Bronchial epithelial cell (primary cell): ENCODE measurements at regions not wholly inside any gene's neighbourhood (a gene's known extent, or its start where the extent isn't known, plus 50 kb on each side); places are given as distances from the start of the nearest gene placed in this dataset.
A peak's percentile ranks its signal among the peaks of the same experiment; 100 is the strongest.

Experiments
- DNase-seq: peaks from one replicate; pipeline ENCODE4 v3.0.0-alpha.2; 2010; ENCODE audit warnings: low read depth
- FAIRE-seq: peaks from 2 replicates; lab custom pipeline; 2011; peaks lifted over from hg19 to GRCh38; lab: Jason Lieb, UNC
- H3K27me3 ChIP-seq: 2 replicates; pipeline ENCODE4 v1.5.1; 2011; ENCODE audit warnings: low read length; ENCODE audit not compliant: control insufficient read depth, insufficient read depth
- H3K36me3 ChIP-seq: 2 replicates; pipeline ENCODE4 v1.5.1; 2011; ENCODE audit warnings: low read length; ENCODE audit not compliant: control insufficient read depth, insufficient read depth
- H3K4me3 ChIP-seq: 2 replicates; pipeline ENCODE4 v1.5.1; 2011; ENCODE audit warnings: mild to moderate bottlenecking, low read depth, low read length, control low read depth
- CTCF ChIP-seq: IDR thresholded peaks from 2 replicates; pipeline ENCODE4 v1.5.1; 2011; ENCODE audit warnings: mild to moderate bottlenecking, moderate library complexity, low read length, control low read depth, inconsistent platforms; ENCODE audit not compliant: insufficient read depth, severe bottlenecking

GRCh38 chr21:35236090-35236489, 187.0 kb upstream of the RUNX1 start:
- Histone ChIP-seq H3K27me3 (no peaks in the 10 kb centered on the region), H3K36me3 (no peaks in the 10 kb centered on the region), H3K4me3 (no peak overlapping the region)
- FAIRE-seq (no peak), DNase-seq (no peak)
- TF ChIP-seq CTCF, result no peak

DNA sequence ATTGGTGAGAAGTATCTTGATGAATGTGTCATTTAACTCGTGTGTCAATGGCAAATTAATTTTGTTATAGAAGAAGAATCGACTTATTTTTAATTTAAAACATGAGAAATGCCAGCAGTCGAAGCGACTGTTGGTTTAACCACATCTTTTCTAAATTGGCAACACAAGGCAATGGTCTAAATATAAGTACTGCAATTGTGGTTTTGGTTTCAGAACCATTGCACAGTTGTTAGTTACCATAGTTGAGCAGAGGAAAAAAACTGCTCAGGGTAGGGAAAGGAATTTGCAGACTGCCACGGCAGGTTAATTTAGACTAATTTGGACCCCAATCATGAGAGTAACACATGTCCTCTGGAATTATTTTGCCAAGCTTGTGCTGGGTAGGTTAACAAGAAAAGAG, 185.6 kb upstream of the RUNX1 start:
- Histone ChIP-seq H3K36me3 (no peaks in the 10 kb centered on the region), H3K4me3 (no peak overlapping the region), H3K27me3 (no peaks in the 10 kb centered on the region)
- no peak for TF ChIP-seq CTCF
- FAIRE-seq, result no peak
- no peak for DNase-seq

DNA sequence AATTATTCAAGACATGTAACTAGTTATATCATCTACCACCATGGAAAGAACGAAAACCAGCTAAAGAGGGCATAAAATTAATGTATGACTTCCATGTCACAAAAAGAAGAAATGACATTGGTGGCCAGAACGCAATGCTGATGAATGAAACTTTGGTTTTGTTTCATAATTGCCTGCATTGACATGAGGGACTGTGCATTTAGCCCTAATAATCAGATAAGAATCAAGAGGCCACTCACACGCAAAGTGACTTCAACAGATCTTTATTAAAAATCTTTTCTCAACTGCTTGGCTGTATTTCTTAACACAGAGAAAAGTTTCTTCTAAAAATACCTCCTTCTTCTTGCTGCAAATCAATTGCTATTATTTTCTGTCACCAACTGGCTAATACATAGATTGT, 184.7 kb upstream of the RUNX1 start:
- Histone ChIP-seq H3K36me3 (no peaks in the 10 kb centered on the region), H3K4me3 (no peak overlapping the region), H3K27me3 (no peaks in the 10 kb centered on the region)
- DNase-seq (no peak), FAIRE-seq (no peak)
- TF ChIP-seq CTCF, result no peak

DNA sequence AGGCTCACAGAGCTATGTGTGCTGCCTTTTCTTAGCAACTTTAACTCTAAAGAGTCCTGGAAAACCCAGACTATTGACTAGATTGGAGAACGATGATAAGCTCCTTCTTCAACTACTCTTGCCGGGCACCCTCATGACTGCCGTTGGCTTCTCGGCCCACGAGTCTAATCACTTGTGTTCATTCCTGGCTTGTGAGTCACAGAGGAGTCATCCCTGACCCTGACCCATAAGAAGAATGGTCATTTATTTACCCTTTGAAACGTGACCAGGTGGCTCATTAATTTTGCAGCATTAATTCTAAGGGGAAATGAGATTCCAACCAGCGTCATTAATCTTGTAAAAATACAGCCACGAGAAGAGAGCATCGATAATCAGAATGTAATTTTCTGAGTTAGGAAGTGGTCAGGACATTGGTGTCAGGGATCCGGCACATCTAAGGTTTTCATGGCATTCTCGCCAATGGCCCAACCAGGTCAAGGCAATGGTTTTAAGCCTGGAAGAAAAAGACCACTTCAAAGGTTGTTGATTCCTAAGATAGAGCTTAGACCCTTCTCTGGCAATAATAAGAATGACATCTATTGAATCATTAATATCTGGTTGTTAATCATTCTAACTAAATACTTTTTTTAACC, 183.6 kb upstream of the RUNX1 start:
- no peak for FAIRE-seq
- DNase-seq, result peak; percentile 38
- Histone ChIP-seq H3K36me3 (no peaks in the 10 kb centered on the region), H3K27me3 (no peaks in the 10 kb centered on the region), H3K4me3 (no peak overlapping the region)
- no peak for TF ChIP-seq CTCF

DNA sequence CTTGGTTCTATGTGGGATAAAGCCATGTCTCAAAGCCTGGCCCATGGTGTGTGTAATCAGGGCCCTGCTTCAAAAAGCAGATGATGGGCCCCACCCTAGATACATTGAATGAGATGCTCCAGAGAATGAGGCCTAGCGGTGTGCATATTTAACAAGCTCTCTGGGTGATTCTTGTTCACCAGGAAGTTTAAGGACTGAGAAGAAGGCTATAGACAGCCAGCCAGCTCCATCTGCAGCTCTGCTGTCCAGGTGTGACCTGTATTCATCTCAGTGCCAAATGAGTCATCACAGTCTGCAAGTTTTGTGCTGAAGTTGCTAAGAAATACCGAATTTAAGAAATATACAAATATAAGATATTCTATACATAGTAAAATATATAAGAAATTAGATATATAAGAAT, 182.0 kb upstream of the RUNX1 start:
- FAIRE-seq, result no peak
- peak; percentile 54 for DNase-seq
- H3K4me3 ChIP-seq, result no peak overlapping the region
- H3K27me3 ChIP-seq, result no peaks in the 10 kb centered on the region
- no peaks in the 10 kb centered on the region for H3K36me3 ChIP-seq
- TF ChIP-seq CTCF, result no peak

- no peak overlapping the region for H3K4me3 ChIP-seq
- TF ChIP-seq CTCF, result no peak
- DNase-seq, result no peak
- FAIRE-seq, result no peak
- H3K36me3 ChIP-seq, result no peaks in the 10 kb centered on the region
- H3K27me3 ChIP-seq, result no peaks in the 10 kb centered on the region
Measured at GRCh38 chr21:35229290-35229689, 180.2 kb upstream of the RUNX1 start.
